ENCODE measurements at regions not wholly inside any gene's neighbourhood (a gene's known extent, or its start where the extent isn't known, plus 50 kb on each side); places are given as distances from the start of the nearest gene placed in this dataset.

GRCh38 chr1:219476116-219476515, 136.8 kb downstream of the ZC3H11B start:
- no peak for DNase-seq (ENCODE audit: low read depth)

DNA sequence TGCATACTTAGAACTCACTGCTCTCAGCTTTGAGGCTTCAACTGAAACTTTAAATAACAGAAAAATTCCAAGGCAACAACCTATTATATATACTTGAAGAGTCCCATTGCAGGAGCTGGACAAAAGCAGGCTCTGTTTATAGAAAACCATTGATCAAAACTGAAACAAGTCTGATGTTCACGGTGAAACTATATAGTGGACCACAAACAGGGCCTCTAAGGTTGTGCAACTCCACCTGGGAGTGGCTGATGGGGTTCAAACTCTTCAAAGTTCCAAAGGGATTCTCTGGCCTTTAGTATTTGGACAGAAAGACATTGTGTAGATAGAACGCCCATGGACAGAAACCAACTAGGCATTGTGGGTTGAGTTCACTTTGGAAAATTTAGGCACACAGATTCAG, 140.3 kb downstream of the ZC3H11B start:
- DNase-seq (ENCODE audit: low read depth): no peak

GRCh38 chr1:219467524-219467923, 145.4 kb downstream of the ZC3H11B start:
- no peak for DNase-seq (ENCODE audit: low read depth)

- DNase-seq (ENCODE audit: low read depth): no peak
These were observed 146.1 kb downstream of the ZC3H11B start for GRCh38 chr1:219466766-219467165.

DNA sequence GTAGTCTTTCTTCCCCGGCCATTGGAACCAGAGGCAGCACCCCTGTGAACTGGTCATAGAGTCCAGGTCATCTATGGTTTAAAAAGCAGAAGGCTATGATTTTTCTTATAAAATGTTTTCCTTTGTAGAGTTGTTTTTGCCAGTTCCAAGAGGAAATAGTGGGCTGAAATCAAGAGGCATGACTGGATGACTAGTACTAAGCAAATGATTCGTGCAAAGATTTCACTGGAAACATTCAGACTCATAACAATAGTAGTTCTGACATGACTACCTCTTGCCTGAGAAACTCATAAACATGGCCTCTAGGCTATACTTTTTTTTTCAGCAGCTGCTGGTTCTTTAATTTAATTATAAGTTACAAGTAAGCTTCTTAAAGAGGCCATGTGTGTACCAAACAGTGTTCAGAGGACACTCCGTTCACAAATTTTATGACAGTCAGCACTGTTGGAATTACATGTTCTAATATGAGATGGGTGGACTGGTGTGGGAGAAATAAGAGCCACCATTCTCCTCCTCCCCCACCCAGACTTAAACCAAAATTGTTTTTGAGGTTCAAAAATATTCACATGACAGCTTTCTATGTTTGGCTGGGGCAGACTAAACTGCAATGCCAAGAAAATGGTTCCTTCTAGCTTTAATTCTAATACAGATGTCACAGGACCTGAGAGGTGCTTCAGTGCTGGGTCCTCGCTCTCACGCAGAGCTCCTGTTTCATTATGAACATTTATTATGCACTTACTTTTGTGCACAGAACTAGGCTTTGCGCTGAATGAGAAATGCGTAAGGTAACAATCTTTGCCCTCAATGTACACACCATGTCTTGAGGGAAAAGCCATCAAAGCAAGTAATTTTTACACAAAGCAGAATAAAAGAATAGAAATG, 147.5 kb downstream of the ZC3H11B start:
- DNase-seq (ENCODE audit: low read depth): no peak

- DNase-seq (ENCODE audit: low read depth): no peak
These were observed 149.3 kb downstream of the ZC3H11B start for GRCh38 chr1:219463636-219464035.

GRCh38 chr1:219461981-219462400, 150.9 kb downstream of the ZC3H11B start:
- DNase-seq (ENCODE audit: low read depth): no peak

DNA sequence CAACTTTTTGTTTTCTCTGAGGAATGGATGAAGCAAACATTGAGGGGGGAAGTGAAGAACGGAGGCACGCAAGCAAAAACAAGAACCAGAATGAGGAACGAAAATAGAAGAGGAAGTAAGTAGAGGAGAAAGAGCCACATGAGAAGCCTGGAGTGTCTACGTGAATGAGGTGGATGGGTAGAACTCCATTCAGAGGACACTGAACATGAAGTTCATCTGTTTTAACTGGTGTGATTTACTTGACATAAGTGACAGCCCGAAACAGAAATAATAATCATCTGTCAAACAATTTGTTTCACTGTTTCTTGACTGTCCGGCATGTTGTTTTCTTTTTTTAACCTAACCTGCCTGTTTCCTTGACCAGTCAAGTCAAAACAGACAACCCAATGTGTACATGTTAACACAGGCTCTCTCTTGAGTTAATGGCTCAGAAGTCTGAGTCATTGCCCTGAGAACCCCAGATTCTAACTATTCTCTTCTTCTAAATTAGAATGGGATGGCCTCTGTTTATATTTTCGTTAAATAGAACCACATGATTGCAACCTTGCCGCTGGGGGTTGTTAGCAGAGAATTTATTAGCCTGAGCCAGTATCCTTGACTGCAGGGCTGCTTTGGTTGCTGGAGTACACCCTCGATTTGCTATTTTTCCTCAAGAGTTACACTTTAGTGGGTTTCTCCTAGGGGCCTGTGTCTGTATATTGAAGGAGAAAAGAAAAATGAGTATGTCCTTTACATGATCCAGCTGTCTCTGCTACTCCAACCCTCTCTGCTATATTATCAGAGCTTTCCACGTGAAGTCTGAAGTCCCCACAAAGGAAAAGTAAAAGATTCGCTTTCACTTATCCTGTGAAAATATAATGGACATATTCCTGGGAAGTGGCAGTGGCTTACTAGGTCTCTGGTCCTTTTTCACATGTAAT, 151.7 kb downstream of the ZC3H11B start:
- no peak for DNase-seq (ENCODE audit: low read depth)

DNA sequence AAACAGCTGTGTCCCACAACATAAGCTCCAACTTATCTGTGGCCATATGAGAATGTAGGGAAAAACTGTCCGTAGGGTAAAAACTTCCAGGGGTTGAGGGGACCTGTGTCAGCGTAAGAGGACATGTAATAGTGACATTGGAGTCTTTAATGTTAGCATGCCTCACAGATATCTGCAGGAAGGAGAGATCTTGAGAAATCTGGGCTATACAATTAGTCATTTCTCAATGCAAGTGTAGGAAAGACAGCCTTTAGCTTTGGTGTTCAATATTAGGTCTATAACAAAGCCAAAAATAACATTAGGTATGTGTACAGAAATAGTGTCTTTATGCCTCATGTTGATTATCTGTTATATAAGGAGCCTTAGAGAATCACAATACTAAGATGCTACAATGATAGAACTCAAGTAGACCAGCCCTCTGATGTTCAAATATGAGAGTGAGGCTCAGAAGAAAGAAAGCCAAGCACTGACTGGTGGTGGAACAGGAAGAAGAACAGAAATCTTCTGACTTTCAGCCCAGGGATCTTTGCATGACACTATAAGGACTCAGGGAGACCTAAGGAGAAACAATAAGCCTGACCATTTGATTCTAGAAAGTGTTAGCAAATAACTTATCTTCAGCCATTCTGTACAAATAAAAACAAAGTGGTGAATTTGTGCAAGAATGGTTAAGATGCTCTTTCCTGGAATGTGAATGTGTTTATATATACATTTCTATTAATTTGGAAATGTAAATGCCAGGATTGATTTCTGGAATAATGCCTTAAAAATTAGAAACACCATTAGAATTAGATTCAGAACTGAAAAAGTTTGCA, 152.6 kb downstream of the ZC3H11B start:
- DNase-seq (ENCODE audit: low read depth): no peak

GRCh38 chr1:219459351-219460080, 153.4 kb downstream of the ZC3H11B start:
- DNase-seq (ENCODE audit: low read depth): no peak

- no peak for DNase-seq (ENCODE audit: low read depth)
These were observed 166.6 kb downstream of the ZC3H11B start for GRCh38 chr1:219446288-219446687.

GRCh38 chr1:219445864-219446263, 167.0 kb downstream of the ZC3H11B start:
- DNase-seq (ENCODE audit: low read depth): no peak

GRCh38 chr1:219444474-219444873, 168.4 kb downstream of the ZC3H11B start:
- DNase-seq (ENCODE audit: low read depth): no peak

DNA sequence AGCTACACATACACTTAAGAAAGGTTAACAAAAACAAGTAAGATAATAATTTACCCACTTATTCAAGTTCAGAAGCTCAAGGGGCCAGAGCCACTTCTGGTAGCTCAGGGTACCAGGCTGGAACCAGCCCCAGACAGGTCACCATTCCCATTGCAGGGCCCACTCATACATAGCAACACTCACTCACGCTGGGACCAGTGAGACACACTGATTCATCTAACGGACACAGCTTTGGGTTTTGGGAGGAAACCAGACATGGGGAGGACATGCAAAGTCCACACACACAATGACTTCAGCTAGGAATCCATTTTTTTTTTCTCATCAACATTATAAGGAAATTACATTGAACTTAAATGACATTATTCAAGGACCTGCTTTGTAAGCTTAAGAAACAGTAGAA, 169.1 kb downstream of the ZC3H11B start:
- no peak for DNase-seq (ENCODE audit: low read depth)

DNA sequence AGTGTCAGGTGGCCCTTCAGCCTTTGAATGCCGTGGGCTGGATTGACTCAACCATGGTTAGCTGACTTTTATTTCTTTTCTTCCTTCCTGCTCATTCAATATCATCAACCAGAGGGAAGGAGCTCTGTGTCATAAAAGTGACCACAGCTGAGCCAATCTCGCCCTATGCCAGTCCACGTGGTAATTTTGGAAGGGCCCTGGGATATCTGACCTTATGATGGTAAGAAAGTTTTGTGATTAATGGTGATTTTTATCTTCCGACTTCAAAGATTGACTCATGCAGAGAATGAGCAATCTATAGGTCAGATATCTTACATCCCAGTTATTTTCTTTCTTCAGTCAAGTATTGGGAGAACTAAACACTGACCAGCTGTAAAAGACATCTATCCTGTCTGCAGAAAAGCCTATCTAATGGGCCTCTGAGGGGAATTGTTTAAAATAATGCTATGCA, 170.3 kb downstream of the ZC3H11B start:
- no peak for DNase-seq (ENCODE audit: low read depth)

DNA sequence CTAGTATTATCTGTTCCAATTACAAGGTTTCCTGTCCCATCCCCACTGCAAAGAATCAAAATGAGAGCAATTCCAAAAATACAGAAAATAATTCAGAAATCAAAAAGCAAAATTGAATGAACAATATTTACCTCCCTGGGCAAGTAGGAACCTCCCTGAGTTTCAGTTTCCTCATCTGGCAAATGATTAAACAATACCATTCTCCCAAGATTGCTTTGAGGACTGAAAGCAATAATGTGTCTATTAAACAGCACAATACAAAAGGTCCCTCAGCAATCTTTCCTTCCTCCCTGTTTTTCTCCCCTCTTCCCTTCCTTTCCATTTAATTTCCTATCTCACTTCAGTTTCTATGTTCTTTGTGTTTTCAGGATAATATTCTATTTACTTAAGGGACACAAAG, 171.0 kb downstream of the ZC3H11B start:
- no peak for DNase-seq (ENCODE audit: low read depth)

DNA sequence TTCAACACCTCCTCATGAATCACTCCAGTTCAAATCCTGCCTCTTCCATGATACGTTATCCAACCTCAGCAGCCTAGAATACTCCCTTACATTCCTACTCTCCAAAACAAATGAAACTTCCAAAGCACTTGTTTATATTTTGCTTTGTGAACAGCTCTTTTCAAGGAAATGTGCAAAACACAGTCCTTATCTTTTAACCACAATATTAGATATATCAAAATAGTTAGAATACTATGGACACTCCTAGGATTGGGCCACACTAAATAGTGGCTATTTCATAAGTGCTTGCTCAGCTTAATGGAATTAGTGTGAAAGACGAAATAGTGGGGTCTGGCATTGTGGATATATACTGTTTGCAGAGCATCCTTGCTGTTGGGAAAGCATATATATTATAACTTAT, 173.5 kb downstream of the ZC3H11B start:
- DNase-seq (ENCODE audit: low read depth): no peak

- no peak for DNase-seq (ENCODE audit: low read depth)
These were observed 174.5 kb downstream of the ZC3H11B start for GRCh38 chr1:219438386-219438785.

- no peak for DNase-seq (ENCODE audit: low read depth)
These were observed 178.0 kb downstream of the ZC3H11B start for GRCh38 chr1:219434923-219435297.

DNA sequence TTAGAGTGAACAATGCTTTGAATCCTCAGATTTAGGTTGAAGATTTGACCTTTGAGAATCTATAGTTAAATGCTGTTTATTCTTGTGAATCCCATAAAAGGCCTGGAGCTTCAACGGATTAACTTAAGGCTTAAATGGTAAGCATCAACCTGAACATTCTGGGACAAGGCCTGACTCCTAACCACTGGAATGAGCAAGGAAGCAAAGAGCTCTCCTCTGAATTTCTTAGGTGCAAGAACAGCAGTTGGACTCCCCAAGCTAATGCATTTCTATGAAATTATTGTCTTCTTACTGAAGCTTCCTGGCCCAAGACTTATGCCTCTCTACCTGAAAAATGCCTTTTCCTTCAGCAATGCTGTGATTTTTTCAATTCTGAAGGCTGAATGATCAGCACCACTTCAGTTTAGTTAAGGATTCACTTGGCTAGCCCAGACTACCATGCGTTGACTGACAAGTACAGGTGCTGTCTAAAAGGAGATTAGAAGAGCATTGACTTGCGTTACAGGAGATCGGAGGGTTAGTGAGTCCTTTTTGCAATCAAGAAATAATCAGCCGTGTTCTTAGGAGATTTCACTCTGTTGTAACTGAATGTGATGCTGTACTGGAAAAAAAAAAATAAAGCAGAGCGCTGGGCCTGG, 178.5 kb downstream of the ZC3H11B start:
- no peak for DNase-seq (ENCODE audit: low read depth)
